MCF 10A (cell line): ENCODE measurements at regions not wholly inside any gene's neighbourhood (a gene's known extent, or its start where the extent isn't known, plus 50 kb on each side); places are given as distances from the start of the nearest gene placed in this dataset.

Experiments used
- BruUV-seq: library from RNA; stranded (reverse); fragments of 400-500 nt; replicated peaks from 2 replicates; lab custom pipeline; 2021; lab: Mats Ljungman, UMichigan
- CTCF ChIA-PET: fragments of 300-600 bp; sonication (Branson Sonifier 250); formaldehyde crosslinking; extraction: SDS; loops from one replicate; lab custom pipeline; 2021; ENCODE audit warnings: antibody characterized with exemption, inconsistent platforms; lab: Yijun Ruan, JAX
- POLR2A ChIA-PET: fragments of 300-600, 350-650 bp; sonication (Branson Sonifier 250); formaldehyde crosslinking; extraction: SDS; loops from one replicate; lab custom pipeline; 2020; ENCODE audit warnings: antibody characterized with exemption, inconsistent platforms; lab: Yijun Ruan, JAX
- DNase-seq: peaks from one replicate; pipeline ENCODE4 v3.0.0-alpha.2; 2018; ENCODE audit not compliant: unreplicated experiment
- H3K27ac Mint-ChIP-seq: one replicate; pipeline ENCODE4 v1.8.0; 2022; ENCODE audit warnings: mild to moderate bottlenecking, low read depth, mixed read lengths; ENCODE audit not compliant: unreplicated experiment
- H3K27me3 Mint-ChIP-seq: one replicate; pipeline ENCODE4 v1.8.0; 2022; ENCODE audit warnings: mixed read lengths; ENCODE audit not compliant: insufficient read depth, unreplicated experiment
- H3K36me3 Mint-ChIP-seq: one replicate; pipeline ENCODE4 v1.8.0; 2022; ENCODE audit warnings: mild to moderate bottlenecking, moderate library complexity, mixed read lengths; ENCODE audit not compliant: insufficient read depth, unreplicated experiment
- H3K4me1 Mint-ChIP-seq: one replicate; pipeline ENCODE4 v1.8.0; 2022; ENCODE audit warnings: mixed read lengths; ENCODE audit not compliant: insufficient read depth, unreplicated experiment
- H3K4me3 Mint-ChIP-seq: one replicate; pipeline ENCODE4 v1.8.0; 2022; ENCODE audit warnings: mild to moderate bottlenecking, moderate library complexity, mixed read lengths; ENCODE audit not compliant: unreplicated experiment
- H3K9me3 Mint-ChIP-seq: one replicate; pipeline ENCODE4 v1.8.0; 2022; ENCODE audit warnings: mixed read lengths; ENCODE audit not compliant: unreplicated experiment
- intact Hi-C: fragments of 100-400 bp; cut with micrococcal nuclease; formaldehyde crosslinking; loops from 2 replicates; pipeline ENCODE4 v1.14.1; 2022
- TF ChIP-seq, protein P1 (sequence below): fragments of 200-600 bp; IDR thresholded peaks from one replicate; pipeline ENCODE4 v1.8.0; 2022; ENCODE audit warnings: antibody characterized with exemption, mild to moderate bottlenecking; ENCODE audit not compliant: unreplicated experiment

DNA sequence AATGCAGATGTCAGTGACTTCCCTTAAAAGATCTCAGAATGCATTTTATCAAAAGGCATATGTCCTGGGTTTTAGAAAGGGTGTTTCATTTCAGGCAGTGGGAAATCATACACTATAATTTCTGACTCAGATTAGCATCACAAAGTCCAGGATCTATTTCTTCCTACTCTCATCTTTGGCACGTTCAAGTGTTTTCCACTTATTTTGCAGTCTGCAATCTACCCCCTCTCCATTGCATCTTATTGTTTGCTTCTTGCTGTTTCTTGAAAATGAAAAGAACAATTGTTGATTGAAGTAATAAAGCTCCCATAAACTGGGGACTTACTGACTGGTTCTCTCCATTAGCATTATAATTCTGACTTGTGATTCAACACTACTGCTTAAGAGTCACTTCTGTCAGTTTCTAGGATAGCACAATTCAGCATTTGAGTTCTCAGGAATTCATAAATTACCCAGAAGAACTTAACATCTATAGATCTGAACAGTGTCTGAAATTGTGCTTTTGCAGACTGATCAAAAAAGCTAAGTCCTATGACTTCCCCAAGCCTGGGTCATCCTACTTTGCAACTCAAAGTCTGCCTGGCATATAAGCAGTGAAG is 332.9 kb downstream of the RASEF start:
- no peak for DNase-seq
- Mint-ChIP-seq H3K27ac (no peak overlapping the region), H3K27me3 (no peaks in the 10 kb centered on the region), H3K9me3 (no peaks in the 10 kb centered on the region), H3K4me3 (no peak overlapping the region), H3K36me3 (no peaks in the 10 kb centered on the region), H3K4me1 (no peaks in the 10 kb centered on the region)
- ChIA-PET POLR2A (no interaction called here), CTCF (no interaction called here)
- TF ChIP-seq, protein P1, sequence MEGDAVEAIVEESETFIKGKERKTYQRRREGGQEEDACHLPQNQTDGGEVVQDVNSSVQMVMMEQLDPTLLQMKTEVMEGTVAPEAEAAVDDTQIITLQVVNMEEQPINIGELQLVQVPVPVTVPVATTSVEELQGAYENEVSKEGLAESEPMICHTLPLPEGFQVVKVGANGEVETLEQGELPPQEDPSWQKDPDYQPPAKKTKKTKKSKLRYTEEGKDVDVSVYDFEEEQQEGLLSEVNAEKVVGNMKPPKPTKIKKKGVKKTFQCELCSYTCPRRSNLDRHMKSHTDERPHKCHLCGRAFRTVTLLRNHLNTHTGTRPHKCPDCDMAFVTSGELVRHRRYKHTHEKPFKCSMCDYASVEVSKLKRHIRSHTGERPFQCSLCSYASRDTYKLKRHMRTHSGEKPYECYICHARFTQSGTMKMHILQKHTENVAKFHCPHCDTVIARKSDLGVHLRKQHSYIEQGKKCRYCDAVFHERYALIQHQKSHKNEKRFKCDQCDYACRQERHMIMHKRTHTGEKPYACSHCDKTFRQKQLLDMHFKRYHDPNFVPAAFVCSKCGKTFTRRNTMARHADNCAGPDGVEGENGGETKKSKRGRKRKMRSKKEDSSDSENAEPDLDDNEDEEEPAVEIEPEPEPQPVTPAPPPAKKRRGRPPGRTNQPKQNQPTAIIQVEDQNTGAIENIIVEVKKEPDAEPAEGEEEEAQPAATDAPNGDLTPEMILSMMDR, result no peak
- BruUV-seq, result no TSS peak
- intact Hi-C loops, result no loop called here

DNA sequence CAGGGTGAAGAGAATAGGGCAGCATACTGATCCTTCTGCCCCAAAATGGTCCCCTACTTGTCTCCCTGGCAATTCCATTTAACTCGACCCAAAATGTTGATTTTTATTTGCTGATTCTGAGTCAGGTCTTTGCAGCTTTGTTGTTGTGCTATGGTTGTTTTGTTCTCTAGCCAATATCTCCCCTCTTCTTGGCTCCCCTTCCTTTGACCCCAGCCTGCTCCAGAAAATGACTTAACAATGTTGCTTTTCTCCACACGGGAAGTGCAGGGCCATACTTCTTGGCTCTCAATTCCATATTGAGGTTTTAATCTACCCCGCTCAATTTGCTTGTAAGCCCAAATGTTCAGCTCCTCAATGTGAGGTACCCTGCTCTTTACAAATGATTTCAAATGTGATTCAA is 330.0 kb downstream of the RASEF start:
- Mint-ChIP-seq H3K9me3 (no peaks in the 10 kb centered on the region), H3K4me1 (no peaks in the 10 kb centered on the region), H3K27me3 (no peaks in the 10 kb centered on the region), H3K4me3 (no peak overlapping the region), H3K27ac (no peak overlapping the region), H3K36me3 (no peaks in the 10 kb centered on the region)
- intact Hi-C loops, result no loop called here
- no peak for DNase-seq
- BruUV-seq, result no TSS peak
- ChIA-PET CTCF (interaction anchor here (0.6 kb wide), 2 partner anchors 48 to 352 kb away, joined by 3 read pairs; no protein-coding TSS in a partner anchor), POLR2A (interaction anchor here (0.7 kb wide), 1 partner anchor 60 kb away, joined by 3 read pairs; no protein-coding TSS in a partner anchor)
- TF ChIP-seq, protein P1, result no peak

DNA sequence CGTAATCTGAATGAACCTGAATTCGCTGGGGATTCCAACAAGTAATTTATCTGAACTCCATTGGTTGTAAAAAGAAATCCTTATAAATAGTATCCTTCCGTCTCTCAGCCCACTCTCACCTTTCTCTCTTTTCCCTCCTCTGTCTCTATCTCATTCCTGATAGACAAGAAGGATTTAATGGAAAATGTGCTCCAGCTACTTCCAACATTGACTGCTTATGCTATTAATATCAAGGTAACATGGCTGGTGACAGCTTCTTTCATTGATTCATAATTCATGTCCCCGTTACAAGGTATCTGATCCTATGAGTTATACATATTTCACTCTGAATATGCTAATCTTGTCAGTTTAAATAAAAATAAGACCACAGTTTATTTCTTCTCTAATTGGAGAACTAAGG is 326.8 kb downstream of the RASEF start:
- ChIA-PET POLR2A (no interaction called here), CTCF (no interaction called here)
- DNase-seq, result no peak
- TF ChIP-seq, protein P1, result no peak
- no TSS peak for BruUV-seq
- no peaks in the 10 kb centered on the region for H3K36me3 Mint-ChIP-seq
- no peaks in the 10 kb centered on the region for H3K27me3 Mint-ChIP-seq
- intact Hi-C loops, result no loop called here
- H3K27ac Mint-ChIP-seq, result no peak overlapping the region
- no peaks in the 10 kb centered on the region for H3K4me1 Mint-ChIP-seq
- H3K9me3 Mint-ChIP-seq, result no peaks in the 10 kb centered on the region
- H3K4me3 Mint-ChIP-seq, result no peak overlapping the region

DNA sequence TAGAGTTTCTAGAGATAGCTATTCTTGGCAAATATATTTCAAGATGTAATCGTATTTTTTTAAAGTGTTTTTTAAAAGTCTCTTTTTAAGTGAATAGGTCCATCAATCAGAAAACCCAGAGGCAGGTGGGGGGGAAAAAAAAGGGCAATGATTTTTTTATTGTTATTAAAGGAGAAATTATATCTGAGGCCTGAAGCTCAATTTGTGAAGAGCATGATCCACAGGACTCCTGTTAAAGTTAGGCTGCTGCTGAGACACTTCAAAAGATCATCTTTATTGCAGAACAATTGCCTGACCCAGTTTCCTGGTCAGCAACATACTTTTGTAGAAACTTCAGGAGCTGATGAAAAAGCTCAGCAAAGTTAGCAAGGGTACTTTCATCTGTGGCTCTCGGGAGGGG is 326.2 kb downstream of the RASEF start:
- CTCF ChIA-PET, result no interaction called here
- no peaks in the 10 kb centered on the region for H3K27me3 Mint-ChIP-seq
- no peaks in the 10 kb centered on the region for H3K36me3 Mint-ChIP-seq

More for the DNA sequence above, 326.2 kb downstream of the RASEF start:
- Mint-ChIP-seq H3K4me3 (no peak overlapping the region), H3K9me3 (no peaks in the 10 kb centered on the region), H3K4me1 (no peaks in the 10 kb centered on the region), H3K27ac (no peak overlapping the region)
- TF ChIP-seq, protein P1, result no peak
- no TSS peak for BruUV-seq
- POLR2A ChIA-PET, result no interaction called here
- intact Hi-C loops, result no loop called here
- no peak for DNase-seq
